K562 (cell line): ENCODE measurements at regions not wholly inside any gene's neighbourhood (a gene's known extent, or its start where the extent isn't known, plus 50 kb on each side); places are given as distances from the start of the nearest gene placed in this dataset.

Experiments used
- ARID4B ChIP-seq: sonication (generic); formaldehyde crosslinking; IDR thresholded peaks from 2 replicates; pipeline ENCODE4 v1.8.0; 2022; ENCODE audit warnings: mild to moderate bottlenecking, missing genetic modification reagents
- EZH2 ChIP-seq: IDR thresholded peaks from 2 replicates; pipeline ENCODE4 v1.6.1; 2012; ENCODE audit warnings: low read depth, mild to moderate bottlenecking, inconsistent platforms, low read length, borderline replicate concordance
- IRF2 ChIP-seq: sonication (generic); formaldehyde crosslinking; IDR thresholded peaks from 2 replicates; pipeline ENCODE4 v1.8.1; 2022; ENCODE audit warnings: mild to moderate bottlenecking, missing genetic modification reagents
- KAT7 ChIP-seq: sonication (generic); formaldehyde crosslinking; IDR thresholded peaks from 2 replicates; pipeline ENCODE4 v1.8.0; 2022; ENCODE audit warnings: missing genetic modification reagents, mild to moderate bottlenecking, borderline replicate concordance
- NR1H2 ChIP-seq: sonication (generic); formaldehyde crosslinking; IDR thresholded peaks from 2 replicates; pipeline ENCODE4 v1.4.0; 2020; ENCODE audit warnings: mild to moderate bottlenecking, missing genetic modification reagents
- PTBP1 ChIP-seq: fragments of 200-400 bp; formaldehyde crosslinking; IDR thresholded peaks from 2 replicates; pipeline ENCODE4 v1.6.1; 2017; ENCODE audit warnings: low read depth, low read length
- TARDBP ChIP-seq: fragments of 450-650 bp; IDR thresholded peaks from 2 replicates; pipeline ENCODE4 v1.6.1; 2016
- TCF7L2 ChIP-seq: fragments of 150-350 bp; IDR thresholded peaks from 2 replicates; pipeline ENCODE4 v1.6.1; 2016; ENCODE audit warnings: low read depth, mild to moderate bottlenecking, low read length, moderate library complexity
- TF ChIP-seq, protein P1 (sequence below), 3 experiments: IDR thresholded peaks in 2 of 3; conservative IDR thresholded peaks in 1 of 3; 2 replicates each; pipeline ENCODE4 v1.5.1; 2011 to 2012; ENCODE audit warnings: low read length in 3 of 3, mild to moderate bottlenecking in 3 of 3, control low read depth in 2 of 3, improper control_type of control experiment in 1 of 3, inconsistent platforms in 1 of 3, low read depth in 1 of 3, mixed read lengths in 1 of 3, moderate library complexity in 1 of 3; ENCODE audit not compliant: insufficient read depth in 2 of 3

DNA sequence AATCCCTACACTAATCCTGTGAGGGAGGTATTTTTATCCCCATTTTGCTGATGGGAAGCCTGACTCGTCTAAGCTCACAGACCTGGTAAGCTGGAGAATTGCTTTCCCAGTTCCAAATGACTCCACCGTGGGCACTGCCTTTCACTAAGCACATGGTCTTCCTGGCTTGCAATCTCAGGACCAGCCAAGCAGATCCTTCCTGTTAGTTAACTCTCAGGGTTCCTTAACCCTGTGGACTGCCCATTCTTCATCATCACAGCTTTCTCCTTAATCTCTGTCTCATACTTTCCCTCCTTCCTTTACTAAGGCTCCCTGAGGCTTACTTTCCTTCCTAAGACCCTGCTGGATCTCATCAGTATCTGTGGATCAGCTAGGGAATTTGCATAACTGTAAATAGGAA is 122.2 kb upstream of the ZEB2 start:
- TF ChIP-seq KAT7 (CRISPR knock-in tag) (no peak), ARID4B (no peak), IRF2 (no peak), TARDBP (no peak), NR1H2 (CRISPR knock-in tag) (no peak), PTBP1 (no peak), TCF7L2 (no peak), EZH2 (no peak)
- TF ChIP-seq, protein P1, sequence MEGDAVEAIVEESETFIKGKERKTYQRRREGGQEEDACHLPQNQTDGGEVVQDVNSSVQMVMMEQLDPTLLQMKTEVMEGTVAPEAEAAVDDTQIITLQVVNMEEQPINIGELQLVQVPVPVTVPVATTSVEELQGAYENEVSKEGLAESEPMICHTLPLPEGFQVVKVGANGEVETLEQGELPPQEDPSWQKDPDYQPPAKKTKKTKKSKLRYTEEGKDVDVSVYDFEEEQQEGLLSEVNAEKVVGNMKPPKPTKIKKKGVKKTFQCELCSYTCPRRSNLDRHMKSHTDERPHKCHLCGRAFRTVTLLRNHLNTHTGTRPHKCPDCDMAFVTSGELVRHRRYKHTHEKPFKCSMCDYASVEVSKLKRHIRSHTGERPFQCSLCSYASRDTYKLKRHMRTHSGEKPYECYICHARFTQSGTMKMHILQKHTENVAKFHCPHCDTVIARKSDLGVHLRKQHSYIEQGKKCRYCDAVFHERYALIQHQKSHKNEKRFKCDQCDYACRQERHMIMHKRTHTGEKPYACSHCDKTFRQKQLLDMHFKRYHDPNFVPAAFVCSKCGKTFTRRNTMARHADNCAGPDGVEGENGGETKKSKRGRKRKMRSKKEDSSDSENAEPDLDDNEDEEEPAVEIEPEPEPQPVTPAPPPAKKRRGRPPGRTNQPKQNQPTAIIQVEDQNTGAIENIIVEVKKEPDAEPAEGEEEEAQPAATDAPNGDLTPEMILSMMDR (IDR thresholded peaks at IDR 0.05 in 2 of 3, conservative IDR thresholded peaks at IDR 0.05 in 1 of 3; ENCODE audit: insufficient read depth in 2 of 3, low read depth in 1 of 3, low read length in 3 of 3), result no peak
